Endothelial cell of umbilical vein (primary cell): ENCODE measurements at regions not wholly inside any gene's neighbourhood (a gene's known extent, or its start where the extent isn't known, plus 50 kb on each side); places are given as distances from the start of the nearest gene placed in this dataset.

Source experiments
- BruUV-seq: library from RNA; stranded (reverse); fragments of 400-500 nt; replicated peaks from 2 replicates; lab custom pipeline; 2021; lab: Mats Ljungman, UMichigan
- CTCF ChIA-PET: fragments of 300-600, 350-600 bp; sonication (Branson Sonifier 250); formaldehyde crosslinking; loops from one replicate; lab custom pipeline; 2021; ENCODE audit warnings: antibody characterized with exemption, inconsistent platforms; lab: Charles Lee
- POLR2A ChIA-PET: fragments of 300-600, 350-600 bp; sonication (Branson Sonifier 250); formaldehyde crosslinking; loops from one replicate; lab custom pipeline; 2021; ENCODE audit warnings: antibody characterized with exemption, inconsistent platforms; lab: Charles Lee
- DNase-seq: peaks from one replicate; pipeline ENCODE4 v3.0.0-alpha.2; 2011; ENCODE audit warnings: low read depth, low spot score
- FAIRE-seq: peaks from 2 replicates; lab custom pipeline; 2011; peaks lifted over from hg19 to GRCh38; lab: Jason Lieb, UNC
- H2AFZ ChIP-seq: 2 replicates; pipeline ENCODE4 v1.6.0; 2012; ENCODE audit warnings: low read depth, low read length, control low read depth, inconsistent platforms
- H3K27ac ChIP-seq: 2 replicates; pipeline ENCODE4 v1.5.1; 2011; ENCODE audit warnings: low read depth, mild to moderate bottlenecking, control low read depth, low read length, moderate library complexity; ENCODE audit not compliant: insufficient read depth
- H3K27me3 ChIP-seq, 2 experiments: 2 replicates each; pipeline versions ENCODE4 v1.6.0 to v1.6.1; 2011; ENCODE audit warnings: low read length in 2 of 2, mixed read lengths in 1 of 2; ENCODE audit not compliant: control insufficient read depth in 2 of 2, insufficient read depth in 2 of 2
- H3K36me3 ChIP-seq, 2 experiments: 2 replicates in 1 of 2; 3 replicates in 1 of 2; pipeline ENCODE4 v1.5.1; 2011; ENCODE audit warnings: low read length in 2 of 2, mild to moderate bottlenecking in 1 of 2, moderate library complexity in 1 of 2; ENCODE audit not compliant: control insufficient read depth in 2 of 2, insufficient read depth in 2 of 2; ENCODE audit errors: extremely low read depth in 1 of 2
- H3K4me1 ChIP-seq: 3 replicates; pipeline ENCODE4 v1.5.1; 2011; ENCODE audit warnings: mild to moderate bottlenecking, low read length; ENCODE audit not compliant: control insufficient read depth, insufficient read depth; ENCODE audit errors: extremely low read depth
- H3K4me2 ChIP-seq: 2 replicates; pipeline ENCODE4 v1.6.1; 2011; ENCODE audit warnings: low read length, control low read depth, mixed read lengths; ENCODE audit not compliant: insufficient read depth
- H3K4me3 ChIP-seq, 3 experiments: fragments of 200-600 bp in 1 of 3; sonication (generic), shearing (Covaris generic) in 1 of 3; replicated peaks in 1 of 3; 2 replicates each; pipeline ENCODE4 v1.5.1; 2011 to 2016; ENCODE audit warnings: control low read depth in 3 of 3, low read length in 3 of 3, mild to moderate bottlenecking in 2 of 3, inconsistent platforms in 1 of 3, low read depth in 1 of 3, moderate library complexity in 1 of 3; ENCODE audit not compliant: insufficient read depth in 1 of 3
- H3K79me2 ChIP-seq: 2 replicates; pipeline ENCODE4 v1.6.0; 2012; ENCODE audit warnings: low read length, inconsistent platforms; ENCODE audit not compliant: control insufficient read depth, insufficient read depth
- H3K9ac ChIP-seq: replicated peaks from 2 replicates; pipeline ENCODE3; 2011; ENCODE audit warnings: low read length, control low read depth; ENCODE audit not compliant: insufficient read depth; ENCODE audit errors: extremely low read depth
- H3K9me1 ChIP-seq: replicated peaks from 3 replicates; pipeline ENCODE4 v1.6.0; 2011; ENCODE audit warnings: mild to moderate bottlenecking, low read length; ENCODE audit not compliant: control insufficient read depth, insufficient read depth; ENCODE audit errors: extremely low read depth
- H3K9me3 ChIP-seq: replicated peaks from 2 replicates; pipeline ENCODE4 v1.5.1; 2012; ENCODE audit warnings: low read length, inconsistent platforms; ENCODE audit not compliant: control insufficient read depth, insufficient read depth
- H4K20me1 ChIP-seq: replicated peaks from 2 replicates; pipeline ENCODE3; 2011; ENCODE audit warnings: mild to moderate bottlenecking, low read length; ENCODE audit not compliant: control insufficient read depth, insufficient read depth; ENCODE audit errors: extremely low read depth
- CTCF ChIP-seq, 2 donors: IDR thresholded peaks; 1 replicate in 1 of 2; 2 replicates in 1 of 2; pipeline ENCODE4 v1.5.1; 2011; ENCODE audit warnings: low read length in 2 of 2, mild to moderate bottlenecking in 2 of 2, moderate library complexity in 2 of 2, control low read depth in 1 of 2, inconsistent platforms in 1 of 2, low read depth in 1 of 2; ENCODE audit not compliant: insufficient read depth in 1 of 2; ENCODE audit errors: extremely low read depth in 1 of 2
- EZH2 ChIP-seq: IDR thresholded peaks from 2 replicates; pipeline ENCODE4 v1.6.1; 2012; ENCODE audit warnings: borderline replicate concordance, low read depth, mild to moderate bottlenecking, moderate library complexity, low read length, inconsistent platforms; ENCODE audit not compliant: severe bottlenecking
- FOS ChIP-seq: IDR thresholded peaks from 2 replicates; pipeline ENCODE4 v1.6.1; 2011; ENCODE audit warnings: mild to moderate bottlenecking, low read length, moderate library complexity, borderline replicate concordance; ENCODE audit not compliant: insufficient read depth
- GATA2 ChIP-seq: IDR thresholded peaks from 2 replicates; pipeline ENCODE4 v1.7.0; 2011; ENCODE audit warnings: low read depth, mild to moderate bottlenecking, moderate library complexity, mixed read lengths, low read length; ENCODE audit not compliant: insufficient read length, insufficient read depth
- JUN ChIP-seq: IDR thresholded peaks from 2 replicates; pipeline ENCODE4 v1.6.1; 2011; ENCODE audit warnings: borderline replicate concordance, low read depth; ENCODE audit not compliant: insufficient read length, insufficient read depth
- MYC ChIP-seq: IDR thresholded peaks from one replicate; pipeline ENCODE4 v1.6.1; 2011; ENCODE audit warnings: mild to moderate bottlenecking, low read depth, low read length
- POLR2A ChIP-seq: IDR thresholded peaks from 2 replicates; pipeline ENCODE4 v1.6.1; 2012; ENCODE audit warnings: low read depth, mild to moderate bottlenecking, control low read depth, low read length
- POLR2AphosphoS5 ChIP-seq: IDR thresholded peaks from 2 replicates; pipeline ENCODE4 v1.6.1; 2012; ENCODE audit warnings: low read depth, mild to moderate bottlenecking, control low read depth, low read length, moderate library complexity; ENCODE audit not compliant: insufficient read depth
- dilution Hi-C: fragments of 300-500 bp; cut with MboI; formaldehyde crosslinking; loops from one replicate; pipeline ENCODE4 v1.15.0; 2019; ENCODE audit warnings: low sequenced_read_pairs; ENCODE audit not compliant: extremely low pct_ligation_motif_present
- intact Hi-C: fragments of 100-400 bp; cut with micrococcal nuclease; formaldehyde crosslinking; loops from one replicate; pipeline ENCODE4 v1.10.0; 2022
- TF ChIP-seq, protein P1 (sequence below): IDR thresholded peaks from 2 replicates; pipeline ENCODE4 v1.6.1; 2011; ENCODE audit not compliant: insufficient read depth, insufficient read length

DNA sequence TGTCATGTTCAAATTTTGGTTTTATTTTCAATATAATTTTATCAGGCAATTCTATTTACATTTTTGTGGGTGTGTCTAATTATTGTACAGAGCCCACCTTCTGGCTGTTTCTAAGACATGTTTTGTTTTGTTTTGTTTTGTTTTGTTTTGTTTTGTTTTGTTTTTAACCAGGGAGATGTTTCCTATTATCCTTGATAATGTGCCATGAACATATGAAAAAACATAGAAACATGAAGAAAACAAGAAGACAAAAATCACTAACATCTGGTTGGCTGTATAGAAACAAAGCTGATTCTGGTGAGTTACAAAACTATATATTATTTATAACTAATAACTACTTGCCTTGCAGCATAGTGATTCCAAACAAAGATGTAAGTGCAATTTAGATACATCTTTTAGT, 128.1 kb upstream of the TRPC4 start:
- no peak overlapping the region for H2AFZ ChIP-seq
- no peak overlapping the region for H3K9ac ChIP-seq
- no peak overlapping the region for H3K4me2 ChIP-seq
- H3K9me3 ChIP-seq: no peaks in the 10 kb centered on the region
- ChIA-PET POLR2A (no interaction called here), CTCF (no interaction called here)
- dilution Hi-C loops: no loop called here
- no peaks in the 10 kb centered on the region for H3K36me3 ChIP-seq
- TF ChIP-seq FOS (no peak), POLR2A (no peak), JUN (no peak), EZH2 (no peak), MYC (no peak), POLR2AphosphoS5 (no peak), GATA2 (no peak)
- TF ChIP-seq, protein P1, sequence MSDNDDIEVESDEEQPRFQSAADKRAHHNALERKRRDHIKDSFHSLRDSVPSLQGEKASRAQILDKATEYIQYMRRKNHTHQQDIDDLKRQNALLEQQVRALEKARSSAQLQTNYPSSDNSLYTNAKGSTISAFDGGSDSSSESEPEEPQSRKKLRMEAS: no peak
- no peaks in the 10 kb centered on the region for H3K9me1 ChIP-seq
- H3K4me1 ChIP-seq: no peaks in the 10 kb centered on the region
- H4K20me1 ChIP-seq: no peaks in the 10 kb centered on the region
- intact Hi-C loops: no loop called here
- H3K27me3 ChIP-seq: peaks cover 0 to 3% of the 10 kb centered on the region in 2 experiments
- H3K79me2 ChIP-seq: no peaks in the 10 kb centered on the region
- DNase-seq (no peak), FAIRE-seq (no peak)
- no peak overlapping the region for H3K27ac ChIP-seq
- BruUV-seq: no TSS peak
- H3K4me3 ChIP-seq: no peak overlapping the region

GRCh38 chr13:37995092-37995491, 125.5 kb upstream of the TRPC4 start:
- dilution Hi-C loops (no loop called here), intact Hi-C loops (no loop called here)
- Histone ChIP-seq H3K36me3 (no peaks in the 10 kb centered on the region), H2AFZ (no peak overlapping the region), H3K27ac (no peak overlapping the region), H4K20me1 (no peaks in the 10 kb centered on the region), H3K4me2 (no peak overlapping the region), H3K79me2 (no peaks in the 10 kb centered on the region), H3K4me3 (no peak overlapping the region), H3K4me1 (no peaks in the 10 kb centered on the region), H3K9ac (no peak overlapping the region), H3K27me3 (peaks cover 0 to 3% of the 10 kb centered on the region in 2 experiments), H3K9me3 (no peaks in the 10 kb centered on the region), H3K9me1 (no peaks in the 10 kb centered on the region)
- no peak for TF ChIP-seq GATA2
- no peak for TF ChIP-seq CTCF (IDR thresholded peaks at IDR 0.05; ENCODE audit: extremely low read depth in 1 of 2, insufficient read depth in 1 of 2, low read depth in 1 of 2, low read length in 2 of 2)
- no peak for TF ChIP-seq POLR2A
- TF ChIP-seq, protein P1: no peak
- TF ChIP-seq JUN: no peak
- no peak for TF ChIP-seq POLR2AphosphoS5
- no peak for TF ChIP-seq FOS
- no peak for TF ChIP-seq EZH2
- TF ChIP-seq MYC: no peak
- DNase-seq (no peak), FAIRE-seq (no peak)
- POLR2A ChIA-PET: no interaction called here
- BruUV-seq: no TSS peak
- CTCF ChIA-PET: interaction anchor here (0.7 to 1.3 kb wide), 2 partner anchors 10 to 938 kb away, joined by 3 to 4 read pairs; no protein-coding TSS in a partner anchor
